ENCODE measurements at regions not wholly inside any gene's neighbourhood (a gene's known extent, or its start where the extent isn't known, plus 50 kb on each side); places are given as distances from the start of the nearest gene placed in this dataset.

GRCh38 chr14:85106506-85106905 lies 423.4 kb upstream of the FLRT2 start:
- ATAC-seq (replicated peaks in 1 of 4) (no peak), DNase-seq (no peak)
- no peak overlapping the region for H3K4me3 Mint-ChIP-seq
- no peak overlapping the region for H3K4me3 ChIP-seq (ENCODE audit: control insufficient read depth in 1 of 2, extremely low read depth in 1 of 2, low read length in 1 of 2)
- H3K36me3 ChIP-seq (ENCODE audit: control insufficient read depth in 2 of 2, extremely low read depth in 1 of 2, insufficient read depth in 1 of 2, low read length in 1 of 2): no peaks in the 10 kb centered on the region
- H3K4me1 Mint-ChIP-seq: no peaks in the 10 kb centered on the region
- POLR2A ChIA-PET: no interaction called here
- WGBS (ENCODE audit: insufficient coverage): no CpG with 5 or more reads among the region's 2 CpGs
- no peaks in the 10 kb centered on the region for H3K36me3 Mint-ChIP-seq
- no peaks in the 10 kb centered on the region for H3K9me3 ChIP-seq
- CTCF ChIA-PET: no interaction called here
- peaks cover 7 to 23% (median 21%) of the 10 kb centered on the region in 3 donors for H3K9me3 Mint-ChIP-seq
- H3K27ac ChIP-seq (ENCODE audit: low read length): no peak overlapping the region
- no peaks in the 10 kb centered on the region for H3K27me3 Mint-ChIP-seq
- H3K4me1 ChIP-seq (ENCODE audit: control insufficient read depth in 1 of 2, extremely low read depth in 1 of 2, insufficient read depth in 2 of 2, low read length in 2 of 2): no peaks in the 10 kb centered on the region
- no peak overlapping the region for H3K27ac Mint-ChIP-seq
- H3K27me3 ChIP-seq (replicated peaks in 1 of 2; ENCODE audit: control insufficient read depth in 2 of 2, extremely low read depth in 1 of 2, insufficient read depth in 2 of 2, low read length in 1 of 2): no peaks in the 10 kb centered on the region

- Histone ChIP-seq H3K9me3 (no peaks in the 10 kb centered on the region), H3K27ac (ENCODE audit: low read length) (no peak overlapping the region), H3K27me3 (replicated peaks in 1 of 2; ENCODE audit: control insufficient read depth in 2 of 2, extremely low read depth in 1 of 2, insufficient read depth in 2 of 2, low read length in 1 of 2) (no peaks in the 10 kb centered on the region), H3K36me3 (ENCODE audit: control insufficient read depth in 2 of 2, extremely low read depth in 1 of 2, insufficient read depth in 1 of 2, low read length in 1 of 2) (no peaks in the 10 kb centered on the region), H3K4me3 (ENCODE audit: control insufficient read depth in 1 of 2, extremely low read depth in 1 of 2, low read length in 1 of 2) (no peak overlapping the region), H3K4me1 (ENCODE audit: control insufficient read depth in 1 of 2, extremely low read depth in 1 of 2, insufficient read depth in 2 of 2, low read length in 2 of 2) (no peaks in the 10 kb centered on the region)
- H3K4me3 Mint-ChIP-seq: no peak overlapping the region
- no peaks in the 10 kb centered on the region for H3K27me3 Mint-ChIP-seq
- WGBS (ENCODE audit: insufficient coverage): 51% methylated on average over 2 of the region's 2 CpGs
- DNase-seq: no peak
- ChIA-PET POLR2A (no interaction called here), CTCF (no interaction called here)
- no peaks in the 10 kb centered on the region for H3K4me1 Mint-ChIP-seq
- H3K27ac Mint-ChIP-seq: no peak overlapping the region
- no peaks in the 10 kb centered on the region for H3K36me3 Mint-ChIP-seq
- H3K9me3 Mint-ChIP-seq: peaks cover 4 to 36% (median 19%) of the 10 kb centered on the region in 3 donors
- ATAC-seq (replicated peaks in 1 of 4): no peak
Measured at GRCh38 chr14:85112762-85113161, 417.2 kb upstream of the FLRT2 start.

- ChIA-PET CTCF (no interaction called here), POLR2A (no interaction called here)
- ATAC-seq (replicated peaks in 1 of 4) (no peak), DNase-seq (no peak)
- no peaks in the 10 kb centered on the region for H3K4me1 ChIP-seq (ENCODE audit: control insufficient read depth in 1 of 2, extremely low read depth in 1 of 2, insufficient read depth in 2 of 2, low read length in 2 of 2)
- H3K4me1 Mint-ChIP-seq: no peaks in the 10 kb centered on the region
- no peak overlapping the region for H3K27ac Mint-ChIP-seq
- H3K36me3 Mint-ChIP-seq: no peaks in the 10 kb centered on the region
- no peaks in the 10 kb centered on the region for H3K27me3 Mint-ChIP-seq
- H3K27ac ChIP-seq (ENCODE audit: low read length): no peak overlapping the region
- WGBS (ENCODE audit: insufficient coverage): no CpG with 5 or more reads among the region's 1 CpG
- no peak overlapping the region for H3K4me3 ChIP-seq (ENCODE audit: control insufficient read depth in 1 of 2, extremely low read depth in 1 of 2, low read length in 1 of 2)
- H3K4me3 Mint-ChIP-seq: no peak overlapping the region
- no peaks in the 10 kb centered on the region for H3K9me3 ChIP-seq
- H3K27me3 ChIP-seq (replicated peaks in 1 of 2; ENCODE audit: control insufficient read depth in 2 of 2, extremely low read depth in 1 of 2, insufficient read depth in 2 of 2, low read length in 1 of 2): no peaks in the 10 kb centered on the region
- peaks cover 9 to 45% (median 16%) of the 10 kb centered on the region in 3 donors for H3K9me3 Mint-ChIP-seq
- no peaks in the 10 kb centered on the region for H3K36me3 ChIP-seq (ENCODE audit: control insufficient read depth in 2 of 2, extremely low read depth in 1 of 2, insufficient read depth in 1 of 2, low read length in 1 of 2)
Measured at GRCh38 chr14:85115921-85116320, 414.0 kb upstream of the FLRT2 start.

GRCh38 chr14:85118274-85118673 lies 411.7 kb upstream of the FLRT2 start:
- Histone ChIP-seq H3K27me3 (replicated peaks in 1 of 2; ENCODE audit: control insufficient read depth in 2 of 2, extremely low read depth in 1 of 2, insufficient read depth in 2 of 2, low read length in 1 of 2) (no peaks in the 10 kb centered on the region), H3K4me3 (ENCODE audit: control insufficient read depth in 1 of 2, extremely low read depth in 1 of 2, low read length in 1 of 2) (no peak overlapping the region), H3K4me1 (ENCODE audit: control insufficient read depth in 1 of 2, extremely low read depth in 1 of 2, insufficient read depth in 2 of 2, low read length in 2 of 2) (no peaks in the 10 kb centered on the region), H3K27ac (ENCODE audit: low read length) (no peak overlapping the region), H3K9me3 (no peaks in the 10 kb centered on the region), H3K36me3 (ENCODE audit: control insufficient read depth in 2 of 2, extremely low read depth in 1 of 2, insufficient read depth in 1 of 2, low read length in 1 of 2) (no peaks in the 10 kb centered on the region)
- H3K27me3 Mint-ChIP-seq: no peaks in the 10 kb centered on the region
- no peak overlapping the region for H3K27ac Mint-ChIP-seq
- ATAC-seq (replicated peaks in 1 of 4): no peak
- POLR2A ChIA-PET: no interaction called here
- H3K36me3 Mint-ChIP-seq: no peaks in the 10 kb centered on the region
- CTCF ChIA-PET: interaction anchor here in 1 of 2 donors (0.6 to 0.7 kb wide), 3 partner anchors 12 to 887 kb away, joined by 3 to 6 read pairs (median 4); no protein-coding TSS in a partner anchor
- 82% methylated on average over 3 of the region's 5 CpGs for WGBS (ENCODE audit: insufficient coverage)
- H3K4me3 Mint-ChIP-seq: no peak overlapping the region
- H3K4me1 Mint-ChIP-seq: no peaks in the 10 kb centered on the region
- no peak for DNase-seq
- H3K9me3 Mint-ChIP-seq: peaks cover 10 to 39% (median 13%) of the 10 kb centered on the region in 3 donors

- H3K4me3 ChIP-seq (ENCODE audit: control insufficient read depth in 1 of 2, extremely low read depth in 1 of 2, low read length in 1 of 2): no peak overlapping the region
Measured at GRCh38 chr14:85122690-85123089, 407.3 kb upstream of the FLRT2 start.

GRCh38 chr14:85123755-85124154 lies 406.2 kb upstream of the FLRT2 start:
- WGBS (ENCODE audit: insufficient coverage): no CpG with 5 or more reads among the region's 2 CpGs
- CTCF ChIA-PET: no interaction called here

More at GRCh38 chr14:85122690-85123089, 407.3 kb upstream of the FLRT2 start:
- no peaks in the 10 kb centered on the region for H3K4me1 ChIP-seq (ENCODE audit: control insufficient read depth in 1 of 2, extremely low read depth in 1 of 2, insufficient read depth in 2 of 2, low read length in 2 of 2)
- H3K4me1 Mint-ChIP-seq: no peaks in the 10 kb centered on the region
- H3K9me3 Mint-ChIP-seq: peaks cover 7 to 23% (median 20%) of the 10 kb centered on the region in 3 donors
- H3K27me3 Mint-ChIP-seq: no peaks in the 10 kb centered on the region
- no peaks in the 10 kb centered on the region for H3K36me3 Mint-ChIP-seq
- no peak overlapping the region for H3K4me3 Mint-ChIP-seq
- no peak for ATAC-seq (replicated peaks in 1 of 4)
- H3K36me3 ChIP-seq (ENCODE audit: control insufficient read depth in 2 of 2, extremely low read depth in 1 of 2, insufficient read depth in 1 of 2, low read length in 1 of 2): no peaks in the 10 kb centered on the region
- no peaks in the 10 kb centered on the region for H3K27me3 ChIP-seq (replicated peaks in 1 of 2; ENCODE audit: control insufficient read depth in 2 of 2, extremely low read depth in 1 of 2, insufficient read depth in 2 of 2, low read length in 1 of 2)
- ChIA-PET CTCF (no interaction called here), POLR2A (no interaction called here)
- no peaks in the 10 kb centered on the region for H3K9me3 ChIP-seq
- H3K27ac ChIP-seq (ENCODE audit: low read length): no peak overlapping the region
- DNase-seq: no peak
- no peak overlapping the region for H3K27ac Mint-ChIP-seq

GRCh38 chr14:85124631-85125290 lies 405.2 kb upstream of the FLRT2 start:
- H3K4me1 Mint-ChIP-seq: no peaks in the 10 kb centered on the region

More at GRCh38 chr14:85123755-85124154, 406.2 kb upstream of the FLRT2 start:
- no peaks in the 10 kb centered on the region for H3K4me1 ChIP-seq (ENCODE audit: control insufficient read depth in 1 of 2, extremely low read depth in 1 of 2, insufficient read depth in 2 of 2, low read length in 2 of 2)
- no peak for DNase-seq
- no peaks in the 10 kb centered on the region for H3K4me1 Mint-ChIP-seq
- no peaks in the 10 kb centered on the region for H3K27me3 Mint-ChIP-seq
- no peaks in the 10 kb centered on the region for H3K9me3 ChIP-seq
- POLR2A ChIA-PET: interaction anchor here in 1 of 2 donors (0.6 kb wide), 1 partner anchor 162 kb away, joined by 3 read pairs; no protein-coding TSS in a partner anchor
- H3K27ac ChIP-seq (ENCODE audit: low read length): no peak overlapping the region
- ATAC-seq (replicated peaks in 1 of 4): no peak
- no peaks in the 10 kb centered on the region for H3K36me3 ChIP-seq (ENCODE audit: control insufficient read depth in 2 of 2, extremely low read depth in 1 of 2, insufficient read depth in 1 of 2, low read length in 1 of 2)
- no peaks in the 10 kb centered on the region for H3K36me3 Mint-ChIP-seq
- H3K27ac Mint-ChIP-seq: no peak overlapping the region
- peaks cover 4 to 20% (median 18%) of the 10 kb centered on the region in 3 donors for H3K9me3 Mint-ChIP-seq
- H3K4me3 Mint-ChIP-seq: no peak overlapping the region
- no peaks in the 10 kb centered on the region for H3K27me3 ChIP-seq (replicated peaks in 1 of 2; ENCODE audit: control insufficient read depth in 2 of 2, extremely low read depth in 1 of 2, insufficient read depth in 2 of 2, low read length in 1 of 2)
- no peak overlapping the region for H3K4me3 ChIP-seq (ENCODE audit: control insufficient read depth in 1 of 2, extremely low read depth in 1 of 2, low read length in 1 of 2)

More at GRCh38 chr14:85124631-85125290, 405.2 kb upstream of the FLRT2 start:
- Mint-ChIP-seq H3K27me3 (no peaks in the 10 kb centered on the region), H3K36me3 (no peaks in the 10 kb centered on the region), H3K27ac (no peak overlapping the region), H3K4me3 (no peak overlapping the region), H3K9me3 (peaks cover 4 to 20% (median 10%) of the 10 kb centered on the region in 3 donors)
- ATAC-seq (replicated peaks in 1 of 4) (no peak), DNase-seq (no peak)
- Histone ChIP-seq H3K4me3 (ENCODE audit: control insufficient read depth in 1 of 2, extremely low read depth in 1 of 2, low read length in 1 of 2) (no peak overlapping the region), H3K9me3 (no peaks in the 10 kb centered on the region), H3K4me1 (ENCODE audit: control insufficient read depth in 1 of 2, extremely low read depth in 1 of 2, insufficient read depth in 2 of 2, low read length in 2 of 2) (no peaks in the 10 kb centered on the region), H3K27ac (ENCODE audit: low read length) (no peak overlapping the region), H3K27me3 (replicated peaks in 1 of 2; ENCODE audit: control insufficient read depth in 2 of 2, extremely low read depth in 1 of 2, insufficient read depth in 2 of 2, low read length in 1 of 2) (no peaks in the 10 kb centered on the region), H3K36me3 (ENCODE audit: control insufficient read depth in 2 of 2, extremely low read depth in 1 of 2, insufficient read depth in 1 of 2, low read length in 1 of 2) (no peaks in the 10 kb centered on the region)
- ChIA-PET POLR2A (no interaction called here), CTCF (no interaction called here)
- no CpG with 5 or more reads among the region's 3 CpGs for WGBS (ENCODE audit: insufficient coverage)
